Neutrophil (primary cell): ENCODE measurements at regions not wholly inside any gene's neighbourhood (a gene's known extent, or its start where the extent isn't known, plus 50 kb on each side); places are given as distances from the start of the nearest gene placed in this dataset.

ENCODE experiments used
- H3K27ac ChIP-seq: fragments of 200-600 bp; sonication (generic); 2 replicates; pipeline ENCODE4 v1.5.1; 2016; ENCODE audit warnings: mild to moderate bottlenecking, moderate library complexity
- H3K27me3 ChIP-seq: fragments of 200-600 bp; sonication (generic); 2 replicates; pipeline ENCODE4 v1.6.0; 2016; ENCODE audit warnings: mild to moderate bottlenecking
- H3K36me3 ChIP-seq: fragments of 200-600 bp; sonication (generic); 2 replicates; pipeline ENCODE4 v1.5.1; 2017
- H3K4me1 ChIP-seq, 2 experiments: fragments of 200-600 bp in 1 of 2; sonication (generic) in 1 of 2; 1 replicate in 1 of 2; 2 replicates in 1 of 2; pipeline versions ENCODE4 v1.5.1 to v1.6.1; 2013 to 2016; ENCODE audit warnings: low read depth in 1 of 2, low read length in 1 of 2, mild to moderate bottlenecking in 1 of 2, moderate library complexity in 1 of 2; ENCODE audit not compliant: control insufficient read depth in 1 of 2, insufficient read depth in 1 of 2
- H3K4me3 ChIP-seq, 2 experiments: fragments of 200-600 bp in 1 of 2; sonication (generic) in 1 of 2; 1 replicate in 1 of 2; 2 replicates in 1 of 2; pipeline ENCODE4 v1.5.1; 2013 to 2016; ENCODE audit warnings: low read depth in 1 of 2, low read length in 1 of 2, mild to moderate bottlenecking in 1 of 2, moderate library complexity in 1 of 2
- H3K9me3 ChIP-seq: fragments of 200-600 bp; sonication (generic); 2 replicates; pipeline ENCODE4 v1.5.1; 2016
- CTCF ChIP-seq: fragments of 200-600 bp; sonication (generic); IDR thresholded peaks from 2 replicates; pipeline ENCODE4 v1.5.1; 2016; ENCODE audit warnings: antibody characterized with exemption

- TF ChIP-seq CTCF = no peak
- H3K27ac ChIP-seq = no peak overlapping the region
- no peak overlapping the region for H3K4me3 ChIP-seq
- no peaks in the 10 kb centered on the region for H3K36me3 ChIP-seq
- H3K27me3 ChIP-seq = no peaks in the 10 kb centered on the region
- H3K4me1 ChIP-seq = no peaks in the 10 kb centered on the region
- no peaks in the 10 kb centered on the region for H3K9me3 ChIP-seq
These were observed 634.9 kb downstream of the EPHA4 start for GRCh38 chr2:220937245-220937644.

- no peaks in the 10 kb centered on the region for H3K27me3 ChIP-seq
- no peaks in the 10 kb centered on the region for H3K36me3 ChIP-seq
- no peaks in the 10 kb centered on the region for H3K4me1 ChIP-seq
- no peak overlapping the region for H3K4me3 ChIP-seq
- no peak for TF ChIP-seq CTCF
- no peaks in the 10 kb centered on the region for H3K9me3 ChIP-seq
- H3K27ac ChIP-seq = no peak overlapping the region
These were observed 631.5 kb downstream of the EPHA4 start for GRCh38 chr2:220940646-220941045.

- Histone ChIP-seq H3K4me3 (no peak overlapping the region), H3K27me3 (no peaks in the 10 kb centered on the region), H3K9me3 (no peaks in the 10 kb centered on the region), H3K4me1 (no peaks in the 10 kb centered on the region), H3K36me3 (no peaks in the 10 kb centered on the region), H3K27ac (no peak overlapping the region)
- no peak for TF ChIP-seq CTCF
These were observed 630.4 kb downstream of the EPHA4 start for GRCh38 chr2:220941683-220942082.

- Histone ChIP-seq H3K27me3 (no peaks in the 10 kb centered on the region), H3K27ac (no peak overlapping the region), H3K4me1 (no peaks in the 10 kb centered on the region), H3K36me3 (no peaks in the 10 kb centered on the region), H3K9me3 (no peaks in the 10 kb centered on the region), H3K4me3 (no peak overlapping the region)
- TF ChIP-seq CTCF = no peak
These were observed 625.6 kb downstream of the EPHA4 start for GRCh38 chr2:220946552-220946951.

GRCh38 chr2:220948579-220948978 is 623.5 kb downstream of the EPHA4 start:
- H3K27me3 ChIP-seq = no peaks in the 10 kb centered on the region
- H3K36me3 ChIP-seq = no peaks in the 10 kb centered on the region
- H3K27ac ChIP-seq = no peak overlapping the region
- no peak overlapping the region for H3K4me3 ChIP-seq
- H3K9me3 ChIP-seq = no peaks in the 10 kb centered on the region
- TF ChIP-seq CTCF = no peak
- no peaks in the 10 kb centered on the region for H3K4me1 ChIP-seq

- no peaks in the 10 kb centered on the region for H3K36me3 ChIP-seq
- no peak overlapping the region for H3K27ac ChIP-seq
- H3K4me3 ChIP-seq = no peak overlapping the region
- no peaks in the 10 kb centered on the region for H3K9me3 ChIP-seq
- TF ChIP-seq CTCF = no peak
- no peaks in the 10 kb centered on the region for H3K4me1 ChIP-seq
- no peaks in the 10 kb centered on the region for H3K27me3 ChIP-seq
These were observed 622.6 kb downstream of the EPHA4 start for GRCh38 chr2:220949466-220949865.
